ENCODE measurements at regions not wholly inside any gene's neighbourhood (a gene's known extent, or its start where the extent isn't known, plus 50 kb on each side); places are given as distances from the start of the nearest gene placed in this dataset.

- Mint-ChIP-seq H3K4me1 (ENCODE audit: low read depth) (no peaks in the 10 kb centered on the region), H3K9me3 (no peaks in the 10 kb centered on the region), H3K36me3 (ENCODE audit: insufficient read depth) (no peaks in the 10 kb centered on the region), H3K4me3 (no peak overlapping the region), H3K27me3 (ENCODE audit: low read depth) (no peaks in the 10 kb centered on the region)
- DNase-seq (no peak), ATAC-seq (no peak)
Observed at GRCh38 chr2:145356056-145356455, 836.1 kb upstream of the ZEB2 start.

DNA sequence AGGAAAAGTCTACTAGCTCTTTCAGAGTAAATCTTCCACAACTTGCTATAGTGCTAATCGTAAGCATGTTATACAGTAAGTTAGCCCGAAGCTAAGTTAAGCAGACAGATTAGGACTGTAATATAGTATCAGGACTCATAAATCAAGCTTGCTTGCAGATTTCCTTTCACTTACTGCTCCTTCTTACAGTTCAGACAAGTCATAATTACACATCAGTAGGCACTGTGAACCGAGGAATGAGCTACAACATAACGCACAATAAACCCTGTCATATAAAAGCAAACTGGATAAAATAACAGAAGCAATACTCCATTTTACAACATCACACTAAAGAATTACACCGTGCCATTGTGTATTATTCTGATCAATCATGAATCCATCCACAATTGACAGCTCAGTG lies 832.6 kb upstream of the ZEB2 start:
- Mint-ChIP-seq H3K4me1 (ENCODE audit: low read depth) (no peaks in the 10 kb centered on the region), H3K36me3 (ENCODE audit: insufficient read depth) (no peaks in the 10 kb centered on the region), H3K27me3 (ENCODE audit: low read depth) (no peaks in the 10 kb centered on the region), H3K9me3 (no peaks in the 10 kb centered on the region), H3K4me3 (no peak overlapping the region)
- no peak for ATAC-seq
- no peak for DNase-seq

DNA sequence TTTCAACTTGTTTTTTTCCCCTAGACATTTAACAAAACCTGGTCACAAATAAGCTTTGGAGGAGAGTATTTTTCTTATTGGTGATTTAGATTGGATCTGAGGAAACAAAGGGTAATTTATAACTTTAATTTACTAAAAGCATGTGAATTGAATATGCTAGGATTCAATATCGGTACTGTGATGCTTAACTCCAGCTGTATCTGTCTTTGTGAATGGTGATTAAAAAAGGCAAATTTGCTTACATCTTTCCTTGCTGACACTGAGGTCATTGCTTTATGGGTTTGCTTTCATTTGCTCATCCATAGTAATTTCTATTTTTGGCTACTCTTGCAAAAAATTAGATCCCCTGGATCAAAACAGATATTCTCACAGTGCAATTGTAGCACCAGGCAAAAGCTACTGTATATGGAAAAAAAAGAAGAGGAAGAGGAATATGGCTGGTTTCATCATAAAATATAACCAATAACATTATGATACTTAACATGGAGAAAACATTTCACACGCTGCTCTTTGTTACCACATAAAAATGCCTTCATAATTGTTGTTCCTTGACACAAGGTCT lies 832.0 kb upstream of the ZEB2 start:
- no peaks in the 10 kb centered on the region for H3K9me3 Mint-ChIP-seq

DNA sequence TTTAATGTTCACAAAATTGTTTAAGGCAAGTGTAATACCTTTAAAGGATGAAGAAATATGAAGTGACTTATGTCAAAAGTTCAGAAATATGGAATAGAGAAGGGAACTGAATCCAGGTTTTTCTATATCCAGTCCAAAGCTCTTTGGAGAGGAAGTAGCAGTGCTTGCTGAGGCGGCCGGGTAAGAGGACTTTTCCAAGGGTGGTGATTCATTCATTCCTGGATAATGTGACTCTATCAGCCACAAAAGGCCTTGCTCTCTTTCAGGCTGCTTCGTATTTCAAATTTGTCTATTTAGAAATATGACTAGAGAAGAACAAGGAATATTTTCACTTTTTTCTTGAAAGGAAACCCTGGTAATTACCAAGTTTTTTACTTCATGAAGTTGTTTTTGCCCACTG lies 830.1 kb upstream of the ZEB2 start:
- ATAC-seq (no peak), DNase-seq (no peak)
- H3K9me3 Mint-ChIP-seq: no peaks in the 10 kb centered on the region
- H3K4me1 Mint-ChIP-seq (ENCODE audit: low read depth): no peaks in the 10 kb centered on the region
- H3K27me3 Mint-ChIP-seq (ENCODE audit: low read depth): no peaks in the 10 kb centered on the region
- H3K4me3 Mint-ChIP-seq: no peak overlapping the region
- H3K36me3 Mint-ChIP-seq (ENCODE audit: insufficient read depth): no peaks in the 10 kb centered on the region

More for the DNA sequence above, 832.0 kb upstream of the ZEB2 start:
- no peak overlapping the region for H3K4me3 Mint-ChIP-seq
- no peak for ATAC-seq
- no peaks in the 10 kb centered on the region for H3K27me3 Mint-ChIP-seq (ENCODE audit: low read depth)
- H3K36me3 Mint-ChIP-seq (ENCODE audit: insufficient read depth): no peaks in the 10 kb centered on the region
- no peak for DNase-seq
- no peaks in the 10 kb centered on the region for H3K4me1 Mint-ChIP-seq (ENCODE audit: low read depth)

- Mint-ChIP-seq H3K27me3 (ENCODE audit: low read depth) (no peaks in the 10 kb centered on the region), H3K4me3 (no peak overlapping the region), H3K36me3 (ENCODE audit: insufficient read depth) (no peaks in the 10 kb centered on the region), H3K9me3 (no peaks in the 10 kb centered on the region), H3K4me1 (ENCODE audit: low read depth) (no peaks in the 10 kb centered on the region)
- DNase-seq (no peak), ATAC-seq (no peak)
Observed at GRCh38 chr2:145344076-145344724, 824.3 kb upstream of the ZEB2 start.

DNA sequence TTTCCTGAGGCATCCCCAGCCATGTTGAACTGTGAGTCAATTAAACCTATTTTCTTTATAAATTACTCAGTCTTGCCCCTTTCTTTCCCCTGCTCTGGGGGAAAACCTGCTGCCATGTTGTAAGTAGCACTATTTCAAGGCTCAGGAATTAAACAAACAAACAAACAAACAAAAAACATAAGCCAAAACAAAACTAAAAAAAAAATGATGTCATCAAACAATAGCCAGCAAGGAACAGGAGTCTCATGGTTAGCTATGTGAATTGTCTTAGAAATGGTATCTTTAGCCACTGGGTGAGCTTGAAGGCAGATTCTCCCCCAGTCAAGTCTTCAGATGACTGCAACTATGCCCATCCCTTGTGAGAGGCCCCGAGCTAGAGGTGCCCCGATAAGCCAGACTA lies 823.4 kb upstream of the ZEB2 start:
- no peak overlapping the region for H3K4me3 Mint-ChIP-seq
- H3K4me1 Mint-ChIP-seq (ENCODE audit: low read depth): no peaks in the 10 kb centered on the region
- H3K9me3 Mint-ChIP-seq: no peaks in the 10 kb centered on the region
- no peaks in the 10 kb centered on the region for H3K36me3 Mint-ChIP-seq (ENCODE audit: insufficient read depth)
- DNase-seq (no peak), ATAC-seq (no peak)
- H3K27me3 Mint-ChIP-seq (ENCODE audit: low read depth): no peaks in the 10 kb centered on the region

GRCh38 chr2:145341536-145341935 lies 821.6 kb upstream of the ZEB2 start:
- Mint-ChIP-seq H3K9me3 (no peaks in the 10 kb centered on the region), H3K27me3 (ENCODE audit: low read depth) (no peaks in the 10 kb centered on the region), H3K4me1 (ENCODE audit: low read depth) (no peaks in the 10 kb centered on the region), H3K4me3 (no peak overlapping the region), H3K36me3 (ENCODE audit: insufficient read depth) (no peaks in the 10 kb centered on the region)
- ATAC-seq (no peak), DNase-seq (no peak)

GRCh38 chr2:145339646-145340045 lies 819.7 kb upstream of the ZEB2 start:
- no peaks in the 10 kb centered on the region for H3K36me3 Mint-ChIP-seq (ENCODE audit: insufficient read depth)
- DNase-seq: no peak
- no peak overlapping the region for H3K4me3 Mint-ChIP-seq
- no peaks in the 10 kb centered on the region for H3K27me3 Mint-ChIP-seq (ENCODE audit: low read depth)
- ATAC-seq: no peak
- no peaks in the 10 kb centered on the region for H3K9me3 Mint-ChIP-seq
- no peaks in the 10 kb centered on the region for H3K4me1 Mint-ChIP-seq (ENCODE audit: low read depth)

DNA sequence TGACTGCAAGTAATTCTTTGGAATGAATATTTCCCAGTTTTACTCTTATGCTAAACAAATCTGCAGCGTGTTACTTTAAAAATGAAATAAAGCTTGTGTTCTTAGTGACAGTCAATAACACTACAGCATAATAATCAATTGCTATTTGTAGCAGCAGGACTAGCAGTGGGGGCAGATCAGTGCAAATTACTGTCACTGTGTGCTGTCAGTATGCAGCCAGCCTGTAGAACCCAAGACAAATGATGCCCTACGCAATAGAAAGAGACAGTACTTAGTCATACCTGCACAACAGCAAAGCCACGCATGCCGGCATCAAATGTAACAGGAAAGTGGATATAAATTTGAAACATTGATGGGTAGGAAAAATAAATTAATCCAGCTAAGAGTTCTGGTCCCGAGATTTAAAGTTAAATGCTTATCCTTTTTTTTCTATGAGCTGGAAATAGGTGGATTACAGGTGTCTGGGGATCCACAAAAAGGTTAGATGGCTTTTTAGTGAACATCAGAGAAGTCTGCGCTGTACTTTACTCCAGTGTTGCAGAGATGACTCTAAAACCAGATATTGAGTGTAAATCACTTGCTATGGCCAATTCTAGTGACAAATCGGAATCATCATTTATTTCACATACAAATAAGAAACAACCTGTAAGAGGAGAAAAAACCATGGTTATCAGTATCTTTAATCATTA lies 812.4 kb upstream of the ZEB2 start:
- H3K4me3 Mint-ChIP-seq: no peak overlapping the region
- H3K4me1 Mint-ChIP-seq (ENCODE audit: low read depth): no peaks in the 10 kb centered on the region
- no peak for ATAC-seq
- H3K9me3 Mint-ChIP-seq: no peaks in the 10 kb centered on the region
- H3K36me3 Mint-ChIP-seq (ENCODE audit: insufficient read depth): no peaks in the 10 kb centered on the region
- DNase-seq: no peak
- H3K27me3 Mint-ChIP-seq (ENCODE audit: low read depth): no peaks in the 10 kb centered on the region

DNA sequence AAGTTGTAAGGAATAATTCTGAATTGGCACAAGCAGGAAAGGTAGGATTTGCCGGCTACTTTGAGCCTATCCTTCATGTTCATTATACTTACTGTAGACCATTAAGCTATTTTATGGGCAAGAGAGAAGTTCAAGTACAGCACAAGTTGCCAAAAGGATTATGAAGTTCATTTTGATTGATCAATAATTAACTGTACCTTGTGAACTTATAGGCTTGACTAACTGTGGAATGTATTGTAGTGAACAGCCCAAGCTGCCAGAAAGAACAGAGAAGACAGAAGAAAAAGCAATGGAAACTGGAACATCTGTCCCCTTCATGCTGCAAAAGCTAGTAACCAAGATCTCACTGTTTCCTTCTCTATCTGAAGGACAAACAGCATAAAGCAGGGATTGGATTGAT lies 810.1 kb upstream of the ZEB2 start:
- ATAC-seq (no peak), DNase-seq (no peak)
- Mint-ChIP-seq H3K4me3 (no peak overlapping the region), H3K4me1 (ENCODE audit: low read depth) (peaks cover 1% of the 10 kb centered on the region), H3K9me3 (no peaks in the 10 kb centered on the region), H3K36me3 (ENCODE audit: insufficient read depth) (no peaks in the 10 kb centered on the region), H3K27me3 (ENCODE audit: low read depth) (no peaks in the 10 kb centered on the region)

DNA sequence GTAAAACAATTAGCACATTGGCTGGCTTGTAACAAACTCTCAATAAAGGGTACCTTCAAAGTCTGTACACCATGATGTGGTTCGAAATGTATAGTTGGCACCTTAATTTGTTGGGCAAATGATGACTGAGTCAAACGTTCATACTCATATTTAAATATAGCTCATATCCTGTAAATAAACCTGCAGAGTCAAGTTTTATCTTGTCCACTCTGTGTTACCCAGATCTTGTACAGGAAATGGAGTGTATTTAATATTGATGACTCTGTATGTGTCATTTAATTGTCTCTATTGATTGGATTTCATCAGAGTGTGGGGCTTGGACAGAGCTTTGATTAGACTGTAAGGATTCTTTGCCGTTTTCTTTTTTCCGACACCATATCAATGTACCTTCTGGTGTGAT lies 805.6 kb upstream of the ZEB2 start:
- DNase-seq: no peak
- peaks cover 13% of the 10 kb centered on the region for H3K4me1 Mint-ChIP-seq (ENCODE audit: low read depth)
- H3K27me3 Mint-ChIP-seq (ENCODE audit: low read depth): no peaks in the 10 kb centered on the region
- no peak for ATAC-seq
- no peaks in the 10 kb centered on the region for H3K9me3 Mint-ChIP-seq
- H3K4me3 Mint-ChIP-seq: no peak overlapping the region
- no peaks in the 10 kb centered on the region for H3K36me3 Mint-ChIP-seq (ENCODE audit: insufficient read depth)

DNA sequence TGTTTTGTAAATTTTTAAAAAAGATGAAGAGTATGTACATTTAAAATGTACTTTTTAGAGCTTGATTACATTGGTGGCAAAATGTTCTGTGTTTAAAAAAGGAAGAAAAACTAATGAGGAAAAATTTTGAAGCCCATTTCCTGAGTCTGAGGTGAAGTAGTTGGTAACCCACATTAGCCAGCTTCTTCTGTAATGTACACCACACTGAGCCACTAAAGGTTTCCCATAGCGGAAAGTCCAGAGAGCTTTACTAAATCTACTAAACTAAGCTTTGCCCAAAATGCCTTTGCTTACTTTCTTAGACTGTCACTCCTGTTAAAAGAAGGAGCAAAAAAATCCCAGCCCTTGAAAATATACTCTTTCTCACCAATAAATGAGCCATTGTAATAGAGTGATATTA lies 804.8 kb upstream of the ZEB2 start:
- Mint-ChIP-seq H3K4me1 (ENCODE audit: low read depth) (peaks cover 13% of the 10 kb centered on the region), H3K9me3 (no peaks in the 10 kb centered on the region), H3K27me3 (ENCODE audit: low read depth) (no peaks in the 10 kb centered on the region), H3K4me3 (no peak overlapping the region), H3K36me3 (ENCODE audit: insufficient read depth) (no peaks in the 10 kb centered on the region)
- ATAC-seq (no peak), DNase-seq (no peak)

DNA sequence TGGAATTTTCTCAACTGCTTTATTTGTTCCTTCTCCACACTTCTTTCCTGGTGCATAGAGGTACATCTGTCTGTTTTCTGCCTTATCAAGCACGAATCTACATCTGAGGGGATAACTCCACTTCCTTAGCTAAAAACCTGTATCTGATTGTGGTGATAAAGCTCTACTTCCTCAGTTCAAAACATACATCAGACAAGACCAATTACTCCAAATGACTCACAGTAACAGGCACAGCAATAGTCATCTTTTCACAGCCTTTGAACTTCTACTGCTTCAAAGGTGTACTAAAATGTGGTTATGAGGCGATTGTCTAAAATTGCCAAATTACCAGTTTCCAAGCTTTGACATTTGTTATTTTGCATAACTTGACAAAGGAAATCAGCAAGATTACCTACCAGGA lies 803.6 kb upstream of the ZEB2 start:
- H3K9me3 Mint-ChIP-seq: no peaks in the 10 kb centered on the region
- H3K4me3 Mint-ChIP-seq: no peak overlapping the region
- H3K4me1 Mint-ChIP-seq (ENCODE audit: low read depth): peaks cover 13% of the 10 kb centered on the region
- ATAC-seq (peak; percentile 93 to 95), DNase-seq (no peak)
- H3K36me3 Mint-ChIP-seq (ENCODE audit: insufficient read depth): no peaks in the 10 kb centered on the region
- H3K27me3 Mint-ChIP-seq (ENCODE audit: low read depth): no peaks in the 10 kb centered on the region

DNA sequence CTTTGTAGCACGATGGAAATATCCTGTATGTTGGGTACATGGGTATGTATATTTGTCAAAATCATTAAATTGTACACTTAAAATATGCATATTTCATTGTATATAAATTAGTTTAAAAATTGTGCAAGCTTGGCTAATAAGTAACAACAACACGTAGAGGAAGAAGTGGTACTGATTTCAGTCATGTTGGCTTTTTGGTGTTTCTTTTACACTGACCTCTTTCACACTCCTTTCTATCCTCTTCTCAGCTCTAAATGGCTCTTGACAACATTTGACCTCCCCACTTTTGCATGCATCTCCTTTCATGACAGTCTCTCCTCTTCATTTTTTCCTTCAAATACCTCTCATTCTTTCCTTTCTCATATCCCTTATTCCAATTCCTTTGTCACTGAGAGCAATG lies 801.4 kb upstream of the ZEB2 start:
- Mint-ChIP-seq H3K9me3 (no peaks in the 10 kb centered on the region), H3K4me3 (no peak overlapping the region), H3K27me3 (ENCODE audit: low read depth) (no peaks in the 10 kb centered on the region), H3K4me1 (ENCODE audit: low read depth) (peaks cover 13% of the 10 kb centered on the region), H3K36me3 (ENCODE audit: insufficient read depth) (no peaks in the 10 kb centered on the region)
- DNase-seq (no peak), ATAC-seq (no peak)

DNA sequence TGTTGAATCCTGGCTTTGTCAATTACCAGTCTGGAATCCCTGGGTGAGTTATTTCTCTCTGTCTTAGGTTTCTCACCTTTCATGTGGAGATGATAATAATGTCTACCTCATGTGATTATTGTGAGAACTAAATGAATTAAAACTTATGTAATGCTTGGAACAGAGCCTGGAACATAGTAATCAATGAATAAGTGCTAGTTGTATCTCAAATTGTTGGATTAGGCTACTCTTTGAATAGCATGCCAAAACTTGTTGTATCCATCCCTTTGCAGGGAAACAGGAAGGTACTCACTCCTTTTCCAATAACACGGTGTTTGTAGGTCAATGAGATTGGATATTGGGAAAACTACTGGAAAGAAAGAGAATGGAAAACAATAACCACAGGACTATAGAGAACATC lies 796.6 kb upstream of the ZEB2 start:
- H3K4me3 Mint-ChIP-seq: no peak overlapping the region
- DNase-seq (no peak), ATAC-seq (no peak)
- peaks cover under 1% of the 10 kb centered on the region for H3K9me3 Mint-ChIP-seq
- no peaks in the 10 kb centered on the region for H3K36me3 Mint-ChIP-seq (ENCODE audit: insufficient read depth)
- no peaks in the 10 kb centered on the region for H3K4me1 Mint-ChIP-seq (ENCODE audit: low read depth)
- no peaks in the 10 kb centered on the region for H3K27me3 Mint-ChIP-seq (ENCODE audit: low read depth)
